ENCODE measurements at regions not wholly inside any gene's neighbourhood (a gene's known extent, or its start where the extent isn't known, plus 50 kb on each side); places are given as distances from the start of the nearest gene placed in this dataset.

DNA sequence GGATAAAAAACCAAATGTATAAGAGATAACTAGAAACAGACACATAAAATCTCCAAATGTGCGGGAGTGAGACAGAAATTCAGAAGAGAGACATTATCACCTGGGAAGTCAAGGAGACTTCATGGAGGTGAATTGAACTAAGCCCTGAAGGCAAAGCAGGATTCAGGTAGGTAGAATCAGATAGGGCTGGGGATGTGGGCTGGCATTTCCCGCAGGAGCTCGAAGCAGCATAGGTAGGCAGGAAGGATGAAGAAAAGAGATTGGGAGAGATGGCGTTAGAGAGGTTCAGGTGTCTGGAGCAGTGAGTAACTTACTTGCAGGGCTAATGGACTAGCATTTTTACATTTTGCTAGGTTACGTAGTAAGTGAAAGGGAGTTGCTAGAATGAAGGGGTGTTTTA lies 58.2 kb upstream of the NRP1 start:
- H3K27me3 ChIP-seq (ENCODE audit: control insufficient read depth in 1 of 2, insufficient read depth in 2 of 2, low read length in 2 of 2), result no peaks in the 10 kb centered on the region
- no peaks in the 10 kb centered on the region for H3K36me3 ChIP-seq (ENCODE audit: insufficient read depth, low read length)
- H3K27ac ChIP-seq (ENCODE audit: low read depth, low read length), result no peak overlapping the region
- no peak overlapping the region for H3K4me3 ChIP-seq (ENCODE audit: low read depth in 1 of 2, low read length in 2 of 2)
- no peak overlapping the region for H3K9ac ChIP-seq (ENCODE audit: low read length)
- no peaks in the 10 kb centered on the region for H3K9me3 ChIP-seq (ENCODE audit: low read length)
- H3K4me1 ChIP-seq (ENCODE audit: insufficient read depth, low read length), result no peaks in the 10 kb centered on the region

DNA sequence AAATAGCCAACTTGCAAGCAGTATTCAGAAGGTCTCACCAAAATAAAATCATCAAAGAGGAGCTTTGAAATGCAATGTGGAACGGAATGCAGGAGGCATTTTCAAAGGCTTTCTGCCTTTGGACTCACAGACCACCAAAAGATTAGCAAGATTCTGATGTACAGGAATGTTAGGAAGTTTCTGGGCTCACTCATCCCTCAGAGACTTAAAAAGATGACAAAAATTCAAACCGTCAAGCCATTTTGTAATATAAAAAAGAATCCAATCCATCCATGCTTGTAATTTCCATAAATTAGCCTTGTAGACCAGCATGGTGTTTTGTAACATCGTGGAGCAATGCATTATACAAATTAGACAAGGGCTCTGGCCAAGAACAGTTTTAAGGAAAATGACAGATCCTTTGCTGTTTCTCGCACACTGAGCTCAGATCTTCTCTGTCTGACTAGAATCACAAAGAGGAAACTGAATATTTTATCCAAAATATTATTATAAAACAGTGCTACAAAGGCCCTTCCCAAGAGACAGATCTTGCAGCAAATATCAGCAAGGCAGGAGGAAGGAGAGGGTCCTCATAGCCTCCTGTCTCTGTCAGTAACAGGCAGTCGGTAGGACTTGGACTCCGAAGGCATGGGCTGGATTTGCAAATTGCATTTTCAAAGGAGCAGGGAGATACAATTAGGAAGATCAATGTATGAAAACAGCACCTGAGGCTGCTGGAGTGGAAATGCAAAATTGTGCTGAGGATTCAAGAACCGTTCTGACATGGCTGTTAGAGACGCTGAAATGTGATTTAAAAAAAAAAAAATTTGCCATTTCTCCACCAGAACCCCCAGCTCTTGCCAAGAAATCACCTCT lies 57.4 kb upstream of the NRP1 start:
- H3K36me3 ChIP-seq (ENCODE audit: insufficient read depth, low read length), result no peaks in the 10 kb centered on the region

DNA sequence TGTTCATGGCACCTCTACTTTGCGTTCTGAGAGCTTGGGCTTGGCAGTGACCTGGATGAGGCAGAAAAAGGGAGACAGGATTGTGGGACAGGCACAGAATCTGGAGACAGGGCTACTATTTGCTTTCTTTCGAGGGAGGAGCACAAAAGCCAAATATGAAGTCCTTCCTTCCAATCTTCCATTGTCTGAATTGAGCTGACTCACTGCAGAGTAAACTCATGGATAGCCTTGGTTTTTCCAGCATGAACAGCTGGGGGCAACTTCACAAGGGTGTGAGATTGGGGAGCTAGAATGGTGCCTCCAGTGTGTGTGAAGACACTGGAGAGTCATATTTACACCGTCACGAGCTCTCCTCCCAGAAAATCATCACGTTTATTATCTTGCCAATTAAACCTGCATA lies 55.6 kb upstream of the NRP1 start:
- Histone ChIP-seq H3K36me3 (ENCODE audit: insufficient read depth, low read length) (no peaks in the 10 kb centered on the region), H3K27ac (ENCODE audit: low read depth, low read length) (no peak overlapping the region), H3K9ac (ENCODE audit: low read length) (no peak overlapping the region), H3K4me1 (ENCODE audit: insufficient read depth, low read length) (no peaks in the 10 kb centered on the region), H3K27me3 (ENCODE audit: control insufficient read depth in 1 of 2, insufficient read depth in 2 of 2, low read length in 2 of 2) (no peaks in the 10 kb centered on the region), H3K9me3 (ENCODE audit: low read length) (no peaks in the 10 kb centered on the region), H3K4me3 (ENCODE audit: low read depth in 1 of 2, low read length in 2 of 2) (no peak overlapping the region)

More for the DNA sequence above, 57.4 kb upstream of the NRP1 start:
- no peaks in the 10 kb centered on the region for H3K9me3 ChIP-seq (ENCODE audit: low read length)
- no peak overlapping the region for H3K9ac ChIP-seq (ENCODE audit: low read length)
- no peak overlapping the region for H3K4me3 ChIP-seq (ENCODE audit: low read depth in 1 of 2, low read length in 2 of 2)
- no peaks in the 10 kb centered on the region for H3K4me1 ChIP-seq (ENCODE audit: insufficient read depth, low read length)
- H3K27me3 ChIP-seq (ENCODE audit: control insufficient read depth in 1 of 2, insufficient read depth in 2 of 2, low read length in 2 of 2), result no peaks in the 10 kb centered on the region
- H3K27ac ChIP-seq (ENCODE audit: low read depth, low read length), result no peak overlapping the region

DNA sequence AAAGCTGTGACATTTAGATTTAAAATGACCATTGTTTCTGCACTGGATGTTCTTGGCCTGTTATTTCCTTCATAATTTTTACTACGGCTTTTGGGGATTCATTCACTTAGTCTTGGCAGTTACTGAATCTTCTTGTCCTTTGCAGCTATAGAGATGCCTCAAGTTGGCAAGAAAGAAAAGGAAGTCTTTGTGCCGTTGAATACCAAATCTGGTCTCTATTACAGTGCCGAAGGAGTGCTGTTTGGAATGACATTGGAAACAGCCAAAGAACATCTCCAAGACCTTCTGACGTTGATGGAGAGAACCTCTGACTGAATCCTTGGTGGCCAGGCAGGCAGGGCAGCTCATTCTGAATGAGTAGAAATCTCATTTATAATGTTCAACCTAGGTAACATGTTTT lies 54.3 kb upstream of the NRP1 start:
- Histone ChIP-seq H3K4me3 (ENCODE audit: low read depth in 1 of 2, low read length in 2 of 2) (no peak overlapping the region), H3K36me3 (ENCODE audit: insufficient read depth, low read length) (no peaks in the 10 kb centered on the region), H3K27me3 (ENCODE audit: control insufficient read depth in 1 of 2, insufficient read depth in 2 of 2, low read length in 2 of 2) (no peaks in the 10 kb centered on the region), H3K27ac (ENCODE audit: low read depth, low read length) (no peak overlapping the region), H3K9me3 (ENCODE audit: low read length) (no peaks in the 10 kb centered on the region), H3K9ac (ENCODE audit: low read length) (no peak overlapping the region), H3K4me1 (ENCODE audit: insufficient read depth, low read length) (no peaks in the 10 kb centered on the region)

DNA sequence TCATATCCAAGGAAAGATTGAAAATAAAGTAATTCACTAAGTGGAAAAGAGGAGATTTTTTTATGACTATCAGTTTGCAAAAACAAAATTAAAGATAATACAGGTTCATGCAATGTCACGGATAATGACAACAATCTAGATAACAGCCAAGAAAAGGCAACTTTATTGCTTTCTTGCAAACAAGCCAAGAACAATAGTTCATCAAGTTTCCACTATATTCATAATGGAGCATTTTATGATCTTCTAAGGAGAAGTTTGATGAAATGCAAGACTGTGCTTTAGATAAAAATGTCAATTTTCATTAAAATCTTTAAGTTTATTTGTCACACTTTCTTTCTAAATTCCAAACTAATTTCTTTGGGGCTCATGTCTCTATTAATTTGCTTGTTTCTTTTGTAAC lies 53.9 kb upstream of the NRP1 start:
- Histone ChIP-seq H3K9ac (ENCODE audit: low read length) (no peak overlapping the region), H3K27ac (ENCODE audit: low read depth, low read length) (no peak overlapping the region), H3K9me3 (ENCODE audit: low read length) (no peaks in the 10 kb centered on the region), H3K4me3 (ENCODE audit: low read depth in 1 of 2, low read length in 2 of 2) (no peak overlapping the region), H3K27me3 (ENCODE audit: control insufficient read depth in 1 of 2, insufficient read depth in 2 of 2, low read length in 2 of 2) (no peaks in the 10 kb centered on the region), H3K4me1 (ENCODE audit: insufficient read depth, low read length) (no peaks in the 10 kb centered on the region), H3K36me3 (ENCODE audit: insufficient read depth, low read length) (no peaks in the 10 kb centered on the region)

DNA sequence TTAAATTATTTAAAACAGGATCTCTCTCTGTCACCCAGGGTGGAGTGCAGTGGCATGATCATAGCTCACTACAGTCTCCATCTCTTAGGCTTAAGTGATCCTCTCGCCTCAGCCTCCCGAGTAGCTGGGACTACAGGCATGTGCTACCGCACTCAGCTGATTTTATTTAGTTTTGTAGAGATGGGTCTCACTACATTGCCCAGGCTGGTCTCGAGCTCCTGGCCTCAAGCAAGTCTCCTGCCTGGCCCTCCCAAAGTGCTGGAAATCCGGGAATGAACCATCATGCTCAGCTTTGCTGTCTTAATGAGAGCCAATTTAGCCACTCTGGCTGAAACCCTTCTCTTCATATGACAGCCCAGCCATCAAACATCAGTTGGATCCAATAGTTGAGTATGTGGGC lies 53.3 kb upstream of the NRP1 start:
- Histone ChIP-seq H3K4me1 (ENCODE audit: insufficient read depth, low read length) (no peaks in the 10 kb centered on the region), H3K27ac (ENCODE audit: low read depth, low read length) (no peak overlapping the region), H3K9ac (ENCODE audit: low read length) (no peak overlapping the region), H3K9me3 (ENCODE audit: low read length) (no peaks in the 10 kb centered on the region), H3K27me3 (ENCODE audit: control insufficient read depth in 1 of 2, insufficient read depth in 2 of 2, low read length in 2 of 2) (no peaks in the 10 kb centered on the region), H3K36me3 (ENCODE audit: insufficient read depth, low read length) (no peaks in the 10 kb centered on the region), H3K4me3 (ENCODE audit: low read depth in 1 of 2, low read length in 2 of 2) (no peak overlapping the region)

DNA sequence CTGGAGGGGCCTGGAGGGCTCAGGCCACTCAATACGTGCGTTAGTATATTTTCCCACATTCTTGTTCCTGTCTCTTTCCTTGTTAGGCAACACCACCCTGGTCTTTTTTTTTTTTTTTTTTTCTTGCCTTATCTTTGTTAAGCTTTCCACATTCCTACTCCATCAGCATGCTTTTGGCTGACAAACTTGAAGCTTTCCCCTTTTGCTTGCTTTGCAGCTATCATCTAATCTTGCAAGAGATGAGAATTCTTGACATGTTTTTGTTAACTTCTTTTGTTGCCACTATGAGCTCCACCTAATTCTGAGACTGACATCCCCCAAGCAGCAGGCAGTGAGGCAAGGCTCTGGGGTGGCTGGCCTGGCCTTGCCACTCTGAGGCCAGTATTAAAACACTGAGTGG lies 52.5 kb upstream of the NRP1 start:
- Histone ChIP-seq H3K27ac (ENCODE audit: low read depth, low read length) (no peak overlapping the region), H3K9me3 (ENCODE audit: low read length) (no peaks in the 10 kb centered on the region), H3K4me1 (ENCODE audit: insufficient read depth, low read length) (no peaks in the 10 kb centered on the region), H3K36me3 (ENCODE audit: insufficient read depth, low read length) (no peaks in the 10 kb centered on the region), H3K4me3 (ENCODE audit: low read depth in 1 of 2, low read length in 2 of 2) (no peak overlapping the region), H3K9ac (ENCODE audit: low read length) (no peak overlapping the region), H3K27me3 (ENCODE audit: control insufficient read depth in 1 of 2, insufficient read depth in 2 of 2, low read length in 2 of 2) (no peaks in the 10 kb centered on the region)

DNA sequence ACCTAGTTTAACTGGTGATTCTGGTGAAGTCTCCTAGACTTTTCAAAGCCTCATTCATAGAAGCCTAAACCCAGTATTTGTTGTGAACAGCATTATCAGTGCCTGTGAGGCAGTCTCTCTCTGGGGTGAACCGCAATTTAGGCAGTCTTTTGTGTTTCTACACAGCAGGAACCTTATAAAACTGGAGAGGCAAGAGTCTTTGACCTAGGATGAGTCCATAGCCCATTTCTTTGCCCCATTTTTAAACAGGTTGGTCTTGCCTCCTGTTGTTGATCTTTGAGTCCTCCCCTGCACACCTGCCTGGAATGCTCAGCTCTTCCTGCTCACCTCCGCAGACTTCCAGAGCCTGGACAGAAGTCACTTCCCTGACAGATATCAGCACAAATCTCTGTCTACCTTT lies 51.2 kb upstream of the NRP1 start:
- Histone ChIP-seq H3K27ac (ENCODE audit: low read depth, low read length) (no peak overlapping the region), H3K4me3 (ENCODE audit: low read depth in 1 of 2, low read length in 2 of 2) (no peak overlapping the region), H3K4me1 (ENCODE audit: insufficient read depth, low read length) (no peaks in the 10 kb centered on the region), H3K36me3 (ENCODE audit: insufficient read depth, low read length) (no peaks in the 10 kb centered on the region), H3K27me3 (ENCODE audit: control insufficient read depth in 1 of 2, insufficient read depth in 2 of 2, low read length in 2 of 2) (no peaks in the 10 kb centered on the region), H3K9ac (ENCODE audit: low read length) (no peak overlapping the region), H3K9me3 (ENCODE audit: low read length) (no peaks in the 10 kb centered on the region)

DNA sequence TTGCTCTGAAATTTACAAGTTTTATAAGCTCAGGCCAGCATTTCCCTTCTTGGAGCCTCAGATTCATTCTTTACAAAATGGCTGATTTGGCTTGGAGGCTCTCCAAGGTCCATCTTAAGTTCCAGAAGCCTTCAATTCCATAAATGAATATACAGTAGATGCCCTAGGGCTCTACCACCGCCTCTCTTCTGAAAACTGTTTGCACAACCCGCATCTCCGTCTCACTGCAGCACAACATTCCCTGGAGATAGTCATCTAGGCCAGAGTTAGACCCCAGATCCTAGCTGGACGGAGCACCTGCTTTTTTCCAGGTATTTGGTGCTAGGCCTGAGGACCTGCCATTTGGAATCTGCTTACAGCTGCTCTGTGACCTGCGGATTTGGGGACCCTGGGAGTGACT lies 50.5 kb upstream of the NRP1 start:
- H3K36me3 ChIP-seq (ENCODE audit: insufficient read depth, low read length), result no peaks in the 10 kb centered on the region
- no peaks in the 10 kb centered on the region for H3K4me1 ChIP-seq (ENCODE audit: insufficient read depth, low read length)
- H3K9me3 ChIP-seq (ENCODE audit: low read length), result no peaks in the 10 kb centered on the region
- no peak overlapping the region for H3K27ac ChIP-seq (ENCODE audit: low read depth, low read length)
- H3K9ac ChIP-seq (ENCODE audit: low read length), result no peak overlapping the region
- H3K4me3 ChIP-seq (ENCODE audit: low read depth in 1 of 2, low read length in 2 of 2), result no peak overlapping the region
- no peaks in the 10 kb centered on the region for H3K27me3 ChIP-seq (ENCODE audit: control insufficient read depth in 1 of 2, insufficient read depth in 2 of 2, low read length in 2 of 2)

Measured in muscle layer of colon (tissue), 2 donors.